ENCODE measurements at regions not wholly inside any gene's neighbourhood (a gene's known extent, or its start where the extent isn't known, plus 50 kb on each side); places are given as distances from the start of the nearest gene placed in this dataset.

DNA sequence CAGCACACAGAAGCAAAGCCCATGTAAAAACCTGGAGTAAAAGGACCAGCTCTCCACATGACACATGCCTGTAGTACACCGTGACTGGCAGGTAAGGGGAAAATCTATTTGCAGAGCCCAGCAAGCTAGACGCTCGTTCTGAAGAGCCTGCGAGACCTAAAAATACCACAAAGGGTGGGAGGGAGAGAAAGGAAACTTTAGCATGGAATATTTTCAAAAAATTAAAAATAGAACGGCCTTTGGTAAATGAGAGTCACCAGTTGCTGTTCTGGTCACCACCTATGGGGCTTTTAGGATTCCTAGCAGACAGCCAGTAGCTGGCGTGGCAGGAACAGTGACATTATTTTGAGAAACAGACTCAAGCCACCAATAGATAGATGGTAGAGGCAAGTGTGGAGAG, 115.5 kb downstream of the MID1IP1 start:
- in situ Hi-C loops (cut with HindIII; ENCODE audit: low sequenced_read_pairs), result no loop called here
- TF ChIP-seq, protein P1, sequence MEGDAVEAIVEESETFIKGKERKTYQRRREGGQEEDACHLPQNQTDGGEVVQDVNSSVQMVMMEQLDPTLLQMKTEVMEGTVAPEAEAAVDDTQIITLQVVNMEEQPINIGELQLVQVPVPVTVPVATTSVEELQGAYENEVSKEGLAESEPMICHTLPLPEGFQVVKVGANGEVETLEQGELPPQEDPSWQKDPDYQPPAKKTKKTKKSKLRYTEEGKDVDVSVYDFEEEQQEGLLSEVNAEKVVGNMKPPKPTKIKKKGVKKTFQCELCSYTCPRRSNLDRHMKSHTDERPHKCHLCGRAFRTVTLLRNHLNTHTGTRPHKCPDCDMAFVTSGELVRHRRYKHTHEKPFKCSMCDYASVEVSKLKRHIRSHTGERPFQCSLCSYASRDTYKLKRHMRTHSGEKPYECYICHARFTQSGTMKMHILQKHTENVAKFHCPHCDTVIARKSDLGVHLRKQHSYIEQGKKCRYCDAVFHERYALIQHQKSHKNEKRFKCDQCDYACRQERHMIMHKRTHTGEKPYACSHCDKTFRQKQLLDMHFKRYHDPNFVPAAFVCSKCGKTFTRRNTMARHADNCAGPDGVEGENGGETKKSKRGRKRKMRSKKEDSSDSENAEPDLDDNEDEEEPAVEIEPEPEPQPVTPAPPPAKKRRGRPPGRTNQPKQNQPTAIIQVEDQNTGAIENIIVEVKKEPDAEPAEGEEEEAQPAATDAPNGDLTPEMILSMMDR (IDR thresholded peaks at IDR 0.05; ENCODE audit: low read depth, low read length, missing control alignments), result no peak

DNA sequence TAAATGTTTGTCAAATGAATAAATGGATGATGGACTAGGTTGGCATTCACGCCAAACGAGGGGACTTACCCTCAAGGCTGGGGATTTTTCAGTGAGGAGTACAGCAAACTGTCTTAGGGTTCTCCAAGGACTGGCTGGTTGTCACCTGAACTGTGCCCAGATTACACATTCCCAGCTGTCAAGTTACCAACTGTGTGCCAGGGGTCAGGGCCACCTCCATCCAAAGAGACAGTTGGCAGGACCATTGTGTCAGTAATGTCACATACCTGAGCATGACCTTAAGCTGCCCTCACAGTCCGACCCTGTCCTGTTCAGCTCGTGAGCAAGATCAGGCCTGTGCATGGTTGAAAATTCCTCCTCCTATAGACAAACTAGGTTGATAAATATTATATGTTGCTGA, 116.7 kb downstream of the MID1IP1 start:
- no peak for DNase-seq (ENCODE audit: low read depth)
- in situ Hi-C loops (cut with HindIII; ENCODE audit: low sequenced_read_pairs), result no loop called here
- no peak overlapping the region for H3K4me3 ChIP-seq (ENCODE audit: low read depth, low read length)
- TF ChIP-seq, protein P1 (IDR thresholded peaks at IDR 0.05; ENCODE audit: low read depth, low read length, missing control alignments), result no peak

More for the DNA sequence above, 115.5 kb downstream of the MID1IP1 start:
- DNase-seq (ENCODE audit: low read depth), result no peak
- no peak overlapping the region for H3K4me3 ChIP-seq (ENCODE audit: low read depth, low read length)

DNA sequence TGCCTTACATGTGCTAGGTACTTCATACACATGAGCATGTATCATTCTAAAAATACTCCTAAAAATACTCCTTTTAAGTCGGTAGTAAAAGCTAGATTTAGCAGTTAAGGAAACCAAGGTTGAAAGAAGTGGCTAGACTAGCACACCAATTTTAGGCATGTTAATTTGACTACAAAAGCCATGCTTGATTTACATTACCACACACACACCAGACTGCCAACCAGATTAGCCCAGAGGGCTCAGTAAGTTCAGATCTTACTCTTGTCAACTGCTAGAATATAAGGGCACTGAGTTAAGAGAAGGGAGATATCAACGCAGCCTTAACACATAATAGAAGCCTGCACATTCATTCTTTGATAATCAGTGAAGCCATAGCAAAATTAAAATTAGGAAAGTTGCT, 117.9 kb downstream of the MID1IP1 start:
- in situ Hi-C loops (cut with HindIII; ENCODE audit: low sequenced_read_pairs), result no loop called here
- no peak overlapping the region for H3K4me3 ChIP-seq (ENCODE audit: low read depth, low read length)
- no peak for DNase-seq (ENCODE audit: low read depth)
- TF ChIP-seq, protein P1 (IDR thresholded peaks at IDR 0.05; ENCODE audit: low read depth, low read length, missing control alignments), result no peak

DNA sequence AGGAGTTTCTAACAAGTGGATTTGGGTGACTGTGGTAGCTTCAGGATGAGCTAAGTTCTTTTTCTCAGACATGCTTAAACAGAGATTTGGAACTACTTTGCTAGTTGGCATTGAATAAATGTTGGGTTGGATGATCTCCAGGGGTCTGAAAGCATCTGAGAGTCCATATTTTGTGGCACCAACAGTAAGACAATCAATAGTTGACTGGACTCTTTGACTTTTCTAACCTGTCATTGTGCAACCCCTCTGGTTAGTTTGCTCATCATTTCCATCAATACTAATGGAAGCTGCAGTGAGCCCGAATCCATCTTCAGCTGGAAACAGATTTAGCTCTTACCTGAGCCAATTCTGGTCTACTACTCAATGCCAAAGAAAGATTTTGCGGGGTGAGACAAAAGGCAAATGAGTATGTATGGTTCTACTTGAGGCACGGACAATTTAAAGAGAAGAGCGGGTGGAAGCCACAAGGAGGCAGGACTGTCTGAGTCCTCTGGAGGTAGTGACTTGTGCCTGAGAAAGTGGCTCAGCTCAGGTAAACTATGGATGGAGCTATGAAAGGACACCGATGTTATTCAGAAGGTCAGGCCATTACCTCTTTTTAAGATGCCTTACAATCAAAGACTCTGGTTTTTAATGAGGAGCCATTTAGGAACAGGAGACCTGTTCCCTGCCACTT, 118.7 kb downstream of the MID1IP1 start:
- in situ Hi-C loops (cut with HindIII; ENCODE audit: low sequenced_read_pairs), result no loop called here
- DNase-seq (ENCODE audit: low read depth), result no peak
- H3K4me3 ChIP-seq (ENCODE audit: low read depth, low read length), result no peak overlapping the region
- TF ChIP-seq, protein P1 (IDR thresholded peaks at IDR 0.05; ENCODE audit: low read depth, low read length, missing control alignments), result no peak

DNA sequence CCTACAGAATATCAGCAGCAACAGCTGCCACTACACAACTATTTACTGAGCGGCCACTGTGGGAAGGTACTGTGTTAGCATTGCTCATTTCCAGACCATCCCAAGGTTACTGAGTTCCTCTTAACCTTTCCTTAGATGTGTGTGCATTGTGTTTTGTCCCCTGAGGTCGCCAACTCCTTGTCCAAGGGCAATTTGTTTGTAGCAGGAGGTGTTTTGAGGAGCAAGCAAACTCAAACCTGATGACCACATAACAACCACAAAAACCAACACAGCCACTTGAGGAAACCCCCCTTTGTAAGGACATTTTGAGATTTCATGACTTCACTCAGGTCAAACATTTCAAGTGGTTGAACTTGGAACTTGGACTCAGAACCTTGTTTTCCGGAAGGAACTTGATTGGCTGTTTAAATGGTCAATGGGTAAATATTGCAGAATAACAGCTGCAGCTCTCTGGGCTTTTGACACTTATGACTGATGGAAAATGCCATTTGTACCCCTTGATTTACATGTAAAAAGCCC, 122.3 kb downstream of the MID1IP1 start:
- TF ChIP-seq, protein P1 (IDR thresholded peaks at IDR 0.05; ENCODE audit: low read depth, low read length, missing control alignments), result no peak
- in situ Hi-C loops (cut with HindIII; ENCODE audit: low sequenced_read_pairs), result no loop called here
- no peak for DNase-seq (ENCODE audit: low read depth)
- H3K4me3 ChIP-seq (ENCODE audit: low read depth, low read length), result no peak overlapping the region

DNA sequence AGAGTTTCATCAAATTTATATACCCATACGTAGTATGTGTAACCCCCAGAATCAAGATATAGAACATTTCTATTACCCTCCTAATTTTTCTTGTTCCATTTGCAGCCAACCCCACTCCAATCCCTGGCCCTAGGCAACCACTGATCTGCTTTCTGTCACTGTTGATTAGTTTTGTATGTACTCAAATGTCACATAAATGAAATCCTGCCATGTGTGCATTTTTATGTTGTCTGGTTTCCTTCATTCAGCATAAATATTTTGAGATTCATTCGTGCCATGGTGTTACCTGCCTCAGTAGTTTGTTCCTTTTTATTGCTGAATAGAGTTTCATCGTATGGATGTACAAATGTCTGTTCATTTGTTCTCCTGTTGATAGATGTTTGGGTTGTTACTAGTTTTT, 126.3 kb downstream of the MID1IP1 start:
- in situ Hi-C loops (cut with HindIII; ENCODE audit: low sequenced_read_pairs), result no loop called here
- TF ChIP-seq, protein P1 (IDR thresholded peaks at IDR 0.05; ENCODE audit: low read depth, low read length, missing control alignments), result no peak
- no peak overlapping the region for H3K4me3 ChIP-seq (ENCODE audit: low read depth, low read length)
- DNase-seq (ENCODE audit: low read depth), result no peak
